HG03103 (cell line): ENCODE measurements at regions not wholly inside any gene's neighbourhood (a gene's known extent, or its start where the extent isn't known, plus 50 kb on each side); places are given as distances from the start of the nearest gene placed in this dataset.
"Not testable (repeated sequence)": the region's sequence is repeated elsewhere in the genome, so short reads cannot be mapped to it uniquely, and the experiment has no call there.

Experiments used
- ATAC-seq: cut with Tn5 transposase; IDR thresholded peaks from one replicate; pipeline ENCODE4 v1.9.1; 2021; ENCODE audit warnings: low read depth; ENCODE audit not compliant: unreplicated experiment

- ATAC-seq = no peak
Observed at GRCh38 chr3:62926494-62926893, 51.3 kb upstream of the CADPS start.

GRCh38 chr3:62928256-62928655 is 53.0 kb upstream of the CADPS start:
- no peak for ATAC-seq

- ATAC-seq = no peak
Observed at GRCh38 chr3:62929771-62930170, 54.6 kb upstream of the CADPS start.

- ATAC-seq = no peak
Observed at GRCh38 chr3:62935793-62936192, 60.6 kb upstream of the CADPS start.

- no peak for ATAC-seq
Observed at GRCh38 chr3:62936626-62937254, 61.5 kb upstream of the CADPS start.

- ATAC-seq = no peak
Observed at GRCh38 chr3:62938583-62938982, 63.4 kb upstream of the CADPS start.

GRCh38 chr3:62939707-62940106 is 64.5 kb upstream of the CADPS start:
- no peak for ATAC-seq

GRCh38 chr3:62940771-62941563 is 65.8 kb upstream of the CADPS start:
- ATAC-seq = no peak

GRCh38 chr3:62942227-62942626 is 67.0 kb upstream of the CADPS start:
- ATAC-seq = no peak

- ATAC-seq = no peak
Observed at GRCh38 chr3:62942764-62943163, 67.5 kb upstream of the CADPS start.

- ATAC-seq = no peak
Observed at GRCh38 chr3:62948921-62949320, 73.7 kb upstream of the CADPS start.

GRCh38 chr3:62950210-62950609 is 75.0 kb upstream of the CADPS start:
- no peak for ATAC-seq

GRCh38 chr3:62951037-62951613 is 75.9 kb upstream of the CADPS start:
- ATAC-seq = no peak

GRCh38 chr3:62951880-62952279 is 76.7 kb upstream of the CADPS start:
- ATAC-seq = not testable (repeated sequence)

GRCh38 chr3:62954580-62954979 is 79.4 kb upstream of the CADPS start:
- ATAC-seq = peak; percentile 84

- no peak for ATAC-seq
Observed at GRCh38 chr3:62955126-62955525, 79.9 kb upstream of the CADPS start.

- ATAC-seq = no peak
Observed at GRCh38 chr3:62956411-62956810, 81.2 kb upstream of the CADPS start.

GRCh38 chr3:62961874-62962556 is 86.8 kb upstream of the CADPS start:
- no peak for ATAC-seq

GRCh38 chr3:62962714-62963113 is 87.5 kb upstream of the CADPS start:
- no peak for ATAC-seq

GRCh38 chr3:62965311-62965710 is 90.1 kb upstream of the CADPS start:
- no peak for ATAC-seq

- no peak for ATAC-seq
Observed at GRCh38 chr3:62968128-62968527, 92.9 kb upstream of the CADPS start.
